GM08714 (cell line): ENCODE measurements at regions not wholly inside any gene's neighbourhood (a gene's known extent, or its start where the extent isn't known, plus 50 kb on each side); places are given as distances from the start of the nearest gene placed in this dataset.

ENCODE experiments used
- H3K4me3 ChIP-seq: fragments of 200-500 bp; sonication (Bioruptor generic); 2 replicates; pipeline ENCODE4 v1.5.1; 2014; ENCODE audit warnings: mild to moderate bottlenecking, low read length, inconsistent platforms
- ZNF274 ChIP-seq: IDR thresholded peaks from 2 replicates; pipeline ENCODE4 v1.6.1; 2012; ENCODE audit warnings: mild to moderate bottlenecking, low read depth, low read length

DNA sequence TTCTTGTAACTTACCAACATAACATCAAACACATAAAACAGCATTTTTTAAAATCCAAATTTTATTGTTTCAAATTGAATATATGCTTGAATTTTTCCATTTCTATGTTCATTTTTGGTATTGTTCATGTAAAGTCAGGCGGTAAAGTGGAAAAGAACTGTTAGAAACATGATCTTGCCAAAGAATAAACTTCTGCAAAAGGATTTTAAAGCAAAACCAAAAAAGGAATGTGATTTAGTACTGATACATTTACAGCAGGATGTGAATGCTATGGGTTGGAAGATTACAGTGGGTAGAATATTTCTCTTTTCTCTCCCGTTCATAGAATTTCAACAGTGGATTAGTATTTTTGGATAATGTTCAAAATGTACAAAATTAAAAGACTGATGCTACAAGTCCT, 277.2 kb upstream of the MPDZ start:
- no peak for TF ChIP-seq ZNF274
- H3K4me3 ChIP-seq = no peak overlapping the region

DNA sequence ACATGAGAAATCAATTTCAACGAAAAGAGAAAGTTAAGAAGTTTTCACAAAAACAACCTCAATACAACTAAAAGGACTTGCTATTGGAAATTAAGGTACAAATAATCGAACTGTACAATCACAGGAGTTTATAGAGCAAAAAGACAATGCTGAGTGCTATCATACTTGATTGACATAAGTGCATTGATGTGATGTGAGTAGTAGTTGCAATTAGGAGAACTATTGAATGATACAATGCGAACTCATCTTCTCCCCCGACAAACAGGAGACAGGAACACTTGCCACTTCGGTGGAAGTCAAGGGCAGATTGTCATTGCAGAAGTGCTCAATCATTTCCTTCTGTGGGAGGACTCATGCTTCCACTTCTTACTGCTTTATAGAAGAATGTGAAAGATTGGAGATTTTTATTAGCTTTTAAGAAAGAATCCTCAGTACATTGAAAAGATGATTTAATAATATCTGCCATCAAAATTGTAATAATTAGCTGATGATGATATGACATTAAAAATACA, 276.6 kb upstream of the MPDZ start:
- TF ChIP-seq ZNF274 = no peak
- H3K4me3 ChIP-seq = no peak overlapping the region

DNA sequence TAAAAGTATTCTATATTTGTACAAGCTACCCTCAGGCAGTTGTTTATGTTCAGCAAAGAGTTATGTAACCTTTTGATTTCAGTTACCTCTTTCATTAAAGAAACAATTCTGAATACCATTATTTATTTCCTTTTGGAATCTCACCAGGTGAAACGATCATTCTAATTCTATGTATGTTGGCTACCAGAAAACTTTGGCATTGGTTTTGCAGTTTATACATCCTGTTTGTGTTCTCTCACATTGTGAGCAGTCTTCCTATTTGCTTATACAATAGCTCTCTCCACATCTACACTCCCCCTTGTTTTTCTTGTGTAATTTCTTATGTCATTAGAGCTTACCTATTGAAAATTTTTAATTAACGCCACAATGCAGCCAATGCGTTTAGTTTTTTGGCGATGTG, 276.0 kb upstream of the MPDZ start:
- H3K4me3 ChIP-seq = no peak overlapping the region
- no peak for TF ChIP-seq ZNF274

- TF ChIP-seq ZNF274 = no peak
- no peak overlapping the region for H3K4me3 ChIP-seq
These were observed 275.1 kb upstream of the MPDZ start for GRCh38 chr9:13554626-13555025.

GRCh38 chr9:13552606-13553215, 273.2 kb upstream of the MPDZ start:
- no peak for TF ChIP-seq ZNF274
- H3K4me3 ChIP-seq = no peak overlapping the region

DNA sequence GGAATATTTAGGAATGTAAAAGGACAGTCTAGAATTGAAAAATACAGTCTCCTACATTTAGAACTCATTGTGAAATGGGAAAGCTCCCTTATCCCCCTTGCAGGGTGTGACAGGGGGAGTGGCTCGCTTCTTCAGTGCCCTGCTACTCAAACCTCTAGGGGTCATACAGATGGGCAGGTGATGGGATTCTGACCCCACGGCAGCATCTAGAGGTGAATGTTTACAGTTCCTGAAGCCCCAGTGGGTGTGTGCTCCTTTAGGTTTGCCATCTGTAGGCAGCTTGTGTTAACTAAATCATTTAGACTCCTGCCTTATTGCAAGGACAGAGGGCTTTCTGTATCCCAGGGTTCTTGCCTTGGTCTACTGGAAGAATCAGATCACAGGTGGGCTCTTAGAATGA, 271.0 kb upstream of the MPDZ start:
- no peak overlapping the region for H3K4me3 ChIP-seq
- TF ChIP-seq ZNF274 = no peak

DNA sequence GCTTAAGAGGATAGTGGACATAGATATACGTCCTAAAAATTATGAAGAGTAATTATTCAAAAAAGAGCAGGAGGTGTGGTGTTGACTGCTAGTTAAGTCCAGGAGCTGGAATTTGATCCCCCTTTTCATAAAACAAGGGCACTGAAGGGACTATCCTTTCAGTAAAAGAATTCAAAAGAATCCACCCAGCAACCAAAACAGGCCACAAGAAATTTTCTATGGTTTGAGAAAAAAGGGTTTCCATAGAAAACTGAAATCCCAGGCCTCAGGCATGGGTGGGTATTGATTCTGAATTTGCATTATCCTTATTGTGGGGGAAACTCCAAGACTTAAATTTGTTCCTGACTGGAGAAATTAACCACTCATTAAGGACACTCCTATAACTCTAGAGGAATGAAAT, 269.0 kb upstream of the MPDZ start:
- no peak for TF ChIP-seq ZNF274
- H3K4me3 ChIP-seq = no peak overlapping the region

- no peak overlapping the region for H3K4me3 ChIP-seq
- no peak for TF ChIP-seq ZNF274
These were observed 255.6 kb upstream of the MPDZ start for GRCh38 chr9:13535141-13535540.

- no peak overlapping the region for H3K4me3 ChIP-seq
- no peak for TF ChIP-seq ZNF274
These were observed 254.5 kb upstream of the MPDZ start for GRCh38 chr9:13534006-13534405.

- TF ChIP-seq ZNF274 = no peak
- H3K4me3 ChIP-seq = no peak overlapping the region
These were observed 252.9 kb upstream of the MPDZ start for GRCh38 chr9:13532407-13532806.

DNA sequence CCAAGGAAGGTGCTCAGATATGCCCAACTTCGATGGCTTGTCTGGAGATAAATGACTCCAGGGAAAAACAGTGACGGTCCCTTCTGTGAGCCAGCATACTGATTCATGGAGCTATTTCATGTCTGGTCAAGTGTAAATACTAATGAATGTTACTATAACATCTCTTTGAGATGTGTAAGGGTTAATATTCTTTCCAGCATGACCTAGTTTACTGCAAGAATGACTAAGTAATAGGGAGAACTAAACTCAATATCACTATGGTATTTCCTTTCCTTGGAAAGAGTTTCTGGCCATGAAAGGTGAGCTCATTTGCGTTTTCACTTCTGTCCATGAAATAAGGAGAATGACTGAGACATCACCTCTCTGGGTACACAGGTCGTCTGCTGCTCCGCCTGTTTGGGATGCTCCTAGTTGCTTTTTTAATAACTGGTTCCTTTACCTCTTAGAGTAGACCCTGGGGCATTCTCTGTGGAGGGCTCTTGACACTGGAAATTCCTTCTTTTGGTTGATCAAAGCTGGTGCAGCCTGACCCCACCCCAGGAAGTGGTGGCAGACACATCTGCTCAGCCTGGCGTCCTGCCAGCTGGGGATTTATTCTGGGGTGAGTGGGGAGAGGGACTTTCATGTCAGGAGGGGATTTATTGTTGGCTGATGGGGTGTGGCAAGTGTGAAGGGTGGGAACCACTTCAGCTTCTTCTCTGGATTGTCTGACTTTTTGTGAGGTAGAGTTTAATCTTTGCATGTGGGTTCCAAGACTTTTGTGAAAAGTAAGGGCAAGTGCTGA, 250.0 kb upstream of the MPDZ start:
- no peak for TF ChIP-seq ZNF274
- no peak overlapping the region for H3K4me3 ChIP-seq

GRCh38 chr9:13524245-13524644, 244.8 kb upstream of the MPDZ start:
- no peak for TF ChIP-seq ZNF274
- no peak overlapping the region for H3K4me3 ChIP-seq

DNA sequence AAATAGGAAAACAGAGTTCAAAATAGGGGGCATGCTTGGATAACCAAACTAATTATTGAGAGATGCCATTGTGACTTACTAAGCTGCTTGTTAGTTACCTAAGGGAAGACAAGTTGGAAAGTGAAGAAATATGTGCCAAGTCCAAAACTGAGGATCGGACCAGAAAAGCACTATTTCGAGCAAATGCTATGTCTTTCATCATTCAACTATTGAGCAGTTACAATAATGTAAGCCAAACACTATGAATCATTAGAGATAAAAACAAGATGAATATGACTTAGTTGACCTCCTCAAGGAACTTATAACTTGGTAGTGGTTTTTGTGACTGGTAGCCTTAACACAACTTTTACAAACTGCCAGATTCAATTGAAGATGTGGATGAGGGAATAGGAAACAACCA, 240.6 kb upstream of the MPDZ start:
- no peak overlapping the region for H3K4me3 ChIP-seq
- no peak for TF ChIP-seq ZNF274

- no peak overlapping the region for H3K4me3 ChIP-seq
- TF ChIP-seq ZNF274 = no peak
These were observed 234.4 kb upstream of the MPDZ start for GRCh38 chr9:13513716-13514444.

- TF ChIP-seq ZNF274 = no peak
These were observed 233.8 kb upstream of the MPDZ start for GRCh38 chr9:13513286-13513685.

More at GRCh38 chr9:13513286-13513685, 233.8 kb upstream of the MPDZ start:
- H3K4me3 ChIP-seq = no peak overlapping the region
